ENCODE measurements at regions not wholly inside any gene's neighbourhood (a gene's known extent, or its start where the extent isn't known, plus 50 kb on each side); places are given as distances from the start of the nearest gene placed in this dataset.

DNA sequence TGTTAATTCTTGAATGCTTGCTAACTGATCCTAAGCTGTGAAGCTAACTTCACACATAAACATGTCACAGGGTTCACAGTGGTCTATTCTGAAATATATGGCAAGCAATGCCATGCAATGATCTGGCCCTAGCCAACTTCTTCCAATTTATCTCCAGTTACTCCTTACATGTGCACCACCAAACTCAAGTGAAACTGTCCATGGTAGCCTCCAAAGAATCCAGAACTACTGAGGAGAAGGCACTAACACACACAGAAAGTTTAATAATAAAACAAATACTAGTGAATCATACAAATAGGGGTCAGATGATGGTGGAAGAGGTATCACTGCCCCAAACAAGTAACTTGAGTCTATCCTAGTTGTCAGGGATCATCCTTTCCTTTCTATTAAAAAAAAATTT lies 172.6 kb upstream of the RAB4A start:
- H4K20me1 ChIP-seq (replicated peaks; ENCODE audit: insufficient read depth) = no peaks in the 10 kb centered on the region
- H3F3A ChIP-seq (replicated peaks; ENCODE audit: low read depth) = peaks cover 8% of the 10 kb centered on the region
- H3K9me3 Mint-ChIP-seq = peaks cover 6% of the 10 kb centered on the region; the same call in 2 of the 3 replicates
- TF ChIP-seq STAT1 (IDR thresholded peaks at IDR 0.05; ENCODE audit: unreplicated experiment) = no peak
- H2AFZ ChIP-seq = no peak overlapping the region
- peaks cover 9% of the 10 kb centered on the region; the same call in 1 of the 2 replicates for H3K9me2 ChIP-seq (ENCODE audit: insufficient read depth)
- 0 out of 2 replicates have a peak, but pooled peaks cover 3% of the 10 kb centered on the region for H3K36me3 ChIP-seq (ENCODE audit: insufficient read depth)
- H3K4me3 ChIP-seq = no peak overlapping the region
- H3K27me3 Mint-ChIP-seq (ENCODE audit: insufficient read depth, low read depth, poor library complexity) = peaks cover under 1% of the 10 kb centered on the region
- peaks cover 8% of the 10 kb centered on the region; the same call in 2 of the 3 replicates for H3K36me3 Mint-ChIP-seq (ENCODE audit: low read depth)
- H3K27me3 ChIP-seq (ENCODE audit: insufficient read depth) = no peaks in the 10 kb centered on the region
- no peak overlapping the region for H3K27ac Mint-ChIP-seq
- DNase-seq (ENCODE audit: low spot score) (no peak), ATAC-seq (no peak)
- no peak overlapping the region for H3K4me2 ChIP-seq
- H3K4me3 Mint-ChIP-seq = no peak overlapping the region
- peaks cover 16% of the 10 kb centered on the region for H3K4me1 ChIP-seq (ENCODE audit: insufficient read depth)
- H3K4me1 Mint-ChIP-seq = peaks cover 38% of the 10 kb centered on the region
- no peaks in the 10 kb centered on the region for H3K79me2 ChIP-seq (replicated peaks; ENCODE audit: insufficient read depth)
- H3K27ac ChIP-seq (ENCODE audit: low read depth) = no peak overlapping the region

DNA sequence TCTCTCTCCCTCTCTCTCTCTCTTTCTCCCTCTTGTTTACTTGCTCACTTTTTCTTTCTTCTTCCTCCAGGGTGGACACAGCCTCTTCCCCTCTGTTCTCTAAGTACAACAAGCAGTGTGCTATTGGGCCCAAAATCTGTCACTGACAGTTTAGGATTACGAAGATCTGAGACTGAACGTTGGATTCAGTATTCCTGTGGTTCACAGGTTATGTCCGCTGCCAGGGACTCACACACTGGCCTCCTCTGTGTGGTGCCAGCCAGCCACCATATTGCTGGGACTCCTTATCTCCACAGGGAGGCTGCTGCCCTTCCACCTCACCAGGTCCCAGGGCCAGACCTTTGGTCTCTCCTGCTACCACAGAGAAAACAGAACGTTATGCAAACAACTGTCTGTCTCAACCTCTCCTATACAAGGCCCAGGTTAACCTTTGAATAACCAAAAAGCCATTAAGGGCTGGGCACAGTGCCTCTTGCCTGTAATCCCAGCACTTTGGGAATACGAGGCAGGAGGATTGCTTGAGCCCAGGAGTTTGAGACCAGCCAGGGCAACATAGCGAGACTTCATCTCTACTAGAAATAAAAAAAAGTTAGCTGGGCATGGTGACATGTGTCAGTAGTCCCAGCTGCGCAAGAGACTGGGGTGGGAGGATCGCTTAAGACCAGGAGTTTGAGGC lies 171.9 kb upstream of the RAB4A start:
- Histone ChIP-seq H3F3A (replicated peaks; ENCODE audit: low read depth) (peaks cover 8% of the 10 kb centered on the region), H3K9me2 (ENCODE audit: insufficient read depth) (peaks cover 9% of the 10 kb centered on the region; the same call in 1 of the 2 replicates), H3K79me2 (replicated peaks; ENCODE audit: insufficient read depth) (no peaks in the 10 kb centered on the region), H3K36me3 (ENCODE audit: insufficient read depth) (0 out of 2 replicates have a peak, but pooled peaks cover 3% of the 10 kb centered on the region), H3K4me2 (no peak overlapping the region), H3K27me3 (ENCODE audit: insufficient read depth) (no peaks in the 10 kb centered on the region), H2AFZ (no peak overlapping the region), H3K4me1 (ENCODE audit: insufficient read depth) (peaks cover 16% of the 10 kb centered on the region), H4K20me1 (replicated peaks; ENCODE audit: insufficient read depth) (no peaks in the 10 kb centered on the region), H3K4me3 (no peak overlapping the region), H3K27ac (ENCODE audit: low read depth) (no peak overlapping the region)
- H3K27me3 Mint-ChIP-seq (ENCODE audit: insufficient read depth, low read depth, poor library complexity) = no peaks in the 10 kb centered on the region
- no peak overlapping the region for H3K27ac Mint-ChIP-seq
- peaks cover 6% of the 10 kb centered on the region; the same call in 2 of the 3 replicates for H3K9me3 Mint-ChIP-seq
- no peak overlapping the region for H3K4me3 Mint-ChIP-seq
- DNase-seq (ENCODE audit: low spot score) = no peak
- peaks cover 32% of the 10 kb centered on the region for H3K4me1 Mint-ChIP-seq
- no peak for ATAC-seq
- H3K36me3 Mint-ChIP-seq (ENCODE audit: low read depth) = peaks cover 8% of the 10 kb centered on the region; the same call in 2 of the 3 replicates
- TF ChIP-seq NANOG (IDR thresholded peaks at IDR 0.05; ENCODE audit: borderline replicate concordance) (no peak), EZH2 (IDR thresholded peaks at IDR 0.05; ENCODE audit: low read depth, unreplicated experiment) (no peak), ZNF114 (CRISPR knock-in tag; IDR thresholded peaks at IDR 0.05) (no peak), CREB1 (CRISPR knock-in tag; IDR thresholded peaks at IDR 0.05; ENCODE audit: low read depth) (no peak), STAT1 (IDR thresholded peaks at IDR 0.05; ENCODE audit: unreplicated experiment) (no peak), POLR2AphosphoS5 (IDR thresholded peaks at IDR 0.05; ENCODE audit: low read depth) (no peak), ZNF331 (CRISPR knock-in tag; IDR thresholded peaks at IDR 0.05; ENCODE audit: low read depth) (no peak)
- TF ChIP-seq, protein P1, sequence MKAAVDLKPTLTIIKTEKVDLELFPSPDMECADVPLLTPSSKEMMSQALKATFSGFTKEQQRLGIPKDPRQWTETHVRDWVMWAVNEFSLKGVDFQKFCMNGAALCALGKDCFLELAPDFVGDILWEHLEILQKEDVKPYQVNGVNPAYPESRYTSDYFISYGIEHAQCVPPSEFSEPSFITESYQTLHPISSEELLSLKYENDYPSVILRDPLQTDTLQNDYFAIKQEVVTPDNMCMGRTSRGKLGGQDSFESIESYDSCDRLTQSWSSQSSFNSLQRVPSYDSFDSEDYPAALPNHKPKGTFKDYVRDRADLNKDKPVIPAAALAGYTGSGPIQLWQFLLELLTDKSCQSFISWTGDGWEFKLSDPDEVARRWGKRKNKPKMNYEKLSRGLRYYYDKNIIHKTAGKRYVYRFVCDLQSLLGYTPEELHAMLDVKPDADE (IDR thresholded peaks at IDR 0.05) = no peak
- TF ChIP-seq, protein P2, sequence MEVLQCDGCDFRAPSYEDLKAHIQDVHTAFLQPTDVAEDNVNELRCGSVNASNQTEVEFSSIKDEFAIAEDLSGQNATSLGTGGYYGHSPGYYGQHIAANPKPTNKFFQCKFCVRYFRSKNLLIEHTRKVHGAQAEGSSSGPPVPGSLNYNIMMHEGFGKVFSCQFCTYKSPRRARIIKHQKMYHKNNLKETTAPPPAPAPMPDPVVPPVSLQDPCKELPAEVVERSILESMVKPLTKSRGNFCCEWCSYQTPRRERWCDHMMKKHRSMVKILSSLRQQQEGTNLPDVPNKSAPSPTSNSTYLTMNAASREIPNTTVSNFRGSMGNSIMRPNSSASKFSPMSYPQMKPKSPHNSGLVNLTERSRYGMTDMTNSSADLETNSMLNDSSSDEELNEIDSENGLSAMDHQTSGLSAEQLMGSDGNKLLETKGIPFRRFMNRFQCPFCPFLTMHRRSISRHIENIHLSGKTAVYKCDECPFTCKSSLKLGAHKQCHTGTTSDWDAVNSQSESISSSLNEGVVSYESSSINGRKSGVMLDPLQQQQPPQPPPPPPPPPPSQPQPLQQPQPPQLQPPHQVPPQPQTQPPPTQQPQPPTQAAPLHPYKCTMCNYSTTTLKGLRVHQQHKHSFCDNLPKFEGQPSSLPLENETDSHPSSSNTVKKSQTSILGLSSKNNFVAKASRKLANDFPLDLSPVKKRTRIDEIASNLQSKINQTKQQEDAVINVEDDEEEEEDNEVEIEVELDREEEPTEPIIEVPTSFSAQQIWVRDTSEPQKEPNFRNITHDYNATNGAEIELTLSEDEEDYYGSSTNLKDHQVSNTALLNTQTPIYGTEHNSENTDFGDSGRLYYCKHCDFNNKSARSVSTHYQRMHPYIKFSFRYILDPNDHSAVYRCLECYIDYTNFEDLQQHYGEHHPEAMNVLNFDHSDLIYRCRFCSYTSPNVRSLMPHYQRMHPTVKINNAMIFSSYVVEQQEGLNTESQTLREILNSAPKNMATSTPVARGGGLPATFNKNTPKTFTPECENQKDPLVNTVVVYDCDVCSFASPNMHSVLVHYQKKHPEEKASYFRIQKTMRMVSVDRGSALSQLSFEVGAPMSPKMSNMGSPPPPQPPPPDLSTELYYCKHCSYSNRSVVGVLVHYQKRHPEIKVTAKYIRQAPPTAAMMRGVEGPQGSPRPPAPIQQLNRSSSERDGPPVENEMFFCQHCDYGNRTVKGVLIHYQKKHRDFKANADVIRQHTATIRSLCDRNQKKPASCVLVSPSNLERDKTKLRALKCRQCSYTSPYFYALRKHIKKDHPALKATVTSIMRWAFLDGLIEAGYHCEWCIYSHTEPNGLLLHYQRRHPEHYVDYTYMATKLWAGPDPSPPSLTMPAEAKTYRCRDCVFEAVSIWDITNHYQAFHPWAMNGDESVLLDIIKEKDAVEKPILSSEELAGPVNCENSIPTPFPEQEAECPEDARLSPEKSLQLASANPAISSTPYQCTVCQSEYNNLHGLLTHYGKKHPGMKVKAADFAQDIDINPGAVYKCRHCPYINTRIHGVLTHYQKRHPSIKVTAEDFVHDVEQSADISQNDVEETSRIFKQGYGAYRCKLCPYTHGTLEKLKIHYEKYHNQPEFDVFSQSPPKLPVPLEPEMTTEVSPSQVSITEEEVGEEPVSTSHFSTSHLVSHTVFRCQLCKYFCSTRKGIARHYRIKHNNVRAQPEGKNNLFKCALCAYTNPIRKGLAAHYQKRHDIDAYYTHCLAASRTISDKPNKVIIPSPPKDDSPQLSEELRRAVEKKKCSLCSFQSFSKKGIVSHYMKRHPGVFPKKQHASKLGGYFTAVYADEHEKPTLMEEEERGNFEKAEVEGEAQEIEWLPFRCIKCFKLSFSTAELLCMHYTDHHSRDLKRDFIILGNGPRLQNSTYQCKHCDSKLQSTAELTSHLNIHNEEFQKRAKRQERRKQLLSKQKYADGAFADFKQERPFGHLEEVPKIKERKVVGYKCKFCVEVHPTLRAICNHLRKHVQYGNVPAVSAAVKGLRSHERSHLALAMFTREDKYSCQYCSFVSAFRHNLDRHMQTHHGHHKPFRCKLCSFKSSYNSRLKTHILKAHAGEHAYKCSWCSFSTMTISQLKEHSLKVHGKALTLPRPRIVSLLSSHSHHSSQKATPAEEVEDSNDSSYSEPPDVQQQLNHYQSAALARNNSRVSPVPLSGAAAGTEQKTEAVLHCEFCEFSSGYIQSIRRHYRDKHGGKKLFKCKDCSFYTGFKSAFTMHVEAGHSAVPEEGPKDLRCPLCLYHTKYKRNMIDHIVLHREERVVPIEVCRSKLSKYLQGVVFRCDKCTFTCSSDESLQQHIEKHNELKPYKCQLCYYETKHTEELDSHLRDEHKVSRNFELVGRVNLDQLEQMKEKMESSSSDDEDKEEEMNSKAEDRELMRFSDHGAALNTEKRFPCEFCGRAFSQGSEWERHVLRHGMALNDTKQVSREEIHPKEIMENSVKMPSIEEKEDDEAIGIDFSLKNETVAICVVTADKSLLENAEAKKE (CRISPR knock-in tag; IDR thresholded peaks at IDR 0.05) = no peak
- TF ChIP-seq, protein P3, sequence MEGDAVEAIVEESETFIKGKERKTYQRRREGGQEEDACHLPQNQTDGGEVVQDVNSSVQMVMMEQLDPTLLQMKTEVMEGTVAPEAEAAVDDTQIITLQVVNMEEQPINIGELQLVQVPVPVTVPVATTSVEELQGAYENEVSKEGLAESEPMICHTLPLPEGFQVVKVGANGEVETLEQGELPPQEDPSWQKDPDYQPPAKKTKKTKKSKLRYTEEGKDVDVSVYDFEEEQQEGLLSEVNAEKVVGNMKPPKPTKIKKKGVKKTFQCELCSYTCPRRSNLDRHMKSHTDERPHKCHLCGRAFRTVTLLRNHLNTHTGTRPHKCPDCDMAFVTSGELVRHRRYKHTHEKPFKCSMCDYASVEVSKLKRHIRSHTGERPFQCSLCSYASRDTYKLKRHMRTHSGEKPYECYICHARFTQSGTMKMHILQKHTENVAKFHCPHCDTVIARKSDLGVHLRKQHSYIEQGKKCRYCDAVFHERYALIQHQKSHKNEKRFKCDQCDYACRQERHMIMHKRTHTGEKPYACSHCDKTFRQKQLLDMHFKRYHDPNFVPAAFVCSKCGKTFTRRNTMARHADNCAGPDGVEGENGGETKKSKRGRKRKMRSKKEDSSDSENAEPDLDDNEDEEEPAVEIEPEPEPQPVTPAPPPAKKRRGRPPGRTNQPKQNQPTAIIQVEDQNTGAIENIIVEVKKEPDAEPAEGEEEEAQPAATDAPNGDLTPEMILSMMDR (conservative IDR thresholded peaks at IDR 0.05; ENCODE audit: low read depth in 2 of 2) = no peak

All from GM23338 (cell line).